HG03354 (cell line): ENCODE measurements at regions not wholly inside any gene's neighbourhood (a gene's known extent, or its start where the extent isn't known, plus 50 kb on each side); places are given as distances from the start of the nearest gene placed in this dataset.

Experiments
- ATAC-seq: cut with Tn5 transposase; IDR thresholded peaks from one replicate; pipeline ENCODE4 v1.9.1; 2021; ENCODE audit warnings: mild to moderate bottlenecking; ENCODE audit not compliant: unreplicated experiment, poor library complexity, severe bottlenecking

- ATAC-seq, result no peak
Measured at GRCh38 chr2:111640480-111640879, 243.5 kb downstream of the ANAPC1 start.

DNA sequence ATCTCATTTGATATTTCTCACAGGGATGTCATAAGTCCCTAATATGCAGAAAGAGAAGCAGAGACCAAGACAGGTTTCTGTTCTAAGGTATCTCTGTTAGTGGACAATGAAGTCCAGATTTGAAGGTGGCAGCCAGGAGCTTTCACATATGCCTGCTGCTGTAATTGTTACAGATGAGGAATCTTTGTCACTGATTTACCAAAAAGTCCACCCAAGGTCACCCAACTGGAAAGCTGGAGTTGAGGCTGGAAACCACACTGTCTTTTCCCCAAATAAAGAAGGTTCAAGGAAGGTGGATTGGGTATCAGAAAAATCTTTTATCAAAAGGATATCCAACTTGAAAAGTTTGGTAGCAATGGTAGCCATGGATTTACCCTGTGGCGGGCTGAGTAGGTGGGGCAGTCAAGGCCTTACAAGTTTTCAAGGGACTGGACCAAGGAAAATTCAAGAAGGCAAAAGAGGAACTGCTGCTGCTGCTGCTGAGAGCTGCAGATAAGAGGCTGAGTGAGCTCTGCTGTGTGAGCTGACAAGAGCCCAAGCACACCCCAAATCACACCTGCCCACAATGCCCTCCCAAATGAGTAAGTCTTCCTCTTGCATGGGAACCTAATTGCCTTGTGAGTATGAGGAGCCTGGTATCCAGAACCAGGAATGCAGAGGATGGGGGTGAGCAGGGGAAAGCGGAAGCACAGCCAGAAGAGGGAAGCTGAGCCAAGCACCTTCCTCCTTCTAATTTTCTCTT, 241.2 kb downstream of the ANAPC1 start:
- ATAC-seq, result no peak

- ATAC-seq, result no peak
Measured at GRCh38 chr2:111643759-111644158, 240.2 kb downstream of the ANAPC1 start.

DNA sequence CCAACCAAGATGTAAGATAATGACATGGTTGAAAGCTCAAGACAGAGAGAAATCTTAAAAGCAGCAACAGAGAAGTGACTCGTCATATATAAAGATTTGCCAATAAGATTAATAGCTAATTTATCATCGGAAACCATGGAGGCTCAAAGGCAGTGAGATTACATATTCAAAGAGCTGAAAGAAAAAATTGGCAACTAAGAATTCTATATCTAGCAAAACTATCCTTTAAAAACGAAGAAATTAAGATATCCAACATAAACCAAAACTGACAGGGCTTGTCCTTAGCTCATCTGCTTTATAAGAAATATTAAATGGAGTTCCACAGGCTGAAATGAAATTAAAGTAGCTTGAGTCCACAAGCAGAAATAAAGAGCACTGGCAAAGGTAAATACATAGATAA, 236.6 kb downstream of the ANAPC1 start:
- no peak for ATAC-seq

DNA sequence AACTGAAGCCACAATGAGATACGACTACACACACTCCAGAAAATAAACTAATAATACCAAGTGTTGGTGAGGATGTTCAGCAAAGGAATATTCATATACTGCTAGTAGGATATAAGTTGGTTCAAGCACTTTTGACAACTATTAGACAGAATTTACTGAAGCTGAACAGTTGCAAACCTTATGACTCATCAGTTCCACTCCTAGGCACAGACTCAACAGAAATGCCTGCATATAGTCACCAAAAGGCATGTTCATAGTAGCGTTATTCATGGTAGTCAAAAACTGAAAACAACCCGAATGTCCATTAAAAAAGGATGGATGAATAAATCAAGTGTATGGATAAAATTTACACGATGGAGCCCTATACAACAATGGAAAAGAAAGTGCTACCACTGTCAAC, 232.0 kb downstream of the ANAPC1 start:
- no peak for ATAC-seq

- ATAC-seq, result no peak
Measured at GRCh38 chr2:111652681-111653080, 231.3 kb downstream of the ANAPC1 start.

- ATAC-seq, result no peak
Measured at GRCh38 chr2:111653103-111653624, 230.8 kb downstream of the ANAPC1 start.

- no peak for ATAC-seq
Measured at GRCh38 chr2:111653913-111654312, 230.1 kb downstream of the ANAPC1 start.

DNA sequence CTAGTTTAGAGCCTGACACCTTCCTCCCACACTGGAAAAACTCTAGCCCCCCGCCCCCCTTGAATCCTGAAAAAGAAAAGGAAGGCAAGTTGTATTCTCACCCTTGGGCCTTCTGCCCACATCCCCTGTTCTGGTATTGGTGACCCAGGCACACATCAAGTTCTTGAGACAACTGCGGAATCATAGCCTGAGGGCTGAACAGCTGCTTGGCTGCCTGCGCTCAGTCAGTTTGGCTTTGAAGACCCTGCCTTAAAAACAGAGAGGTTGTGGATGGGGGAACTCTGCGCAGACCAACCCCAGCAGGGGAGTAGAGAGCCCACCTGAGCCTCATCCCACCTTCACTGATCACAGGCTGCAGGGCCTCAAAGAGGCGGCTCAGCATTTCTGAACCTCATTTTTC, 229.2 kb downstream of the ANAPC1 start:
- ATAC-seq, result no peak

GRCh38 chr2:111656436-111656835, 227.6 kb downstream of the ANAPC1 start:
- no peak for ATAC-seq

GRCh38 chr2:111656894-111657293, 227.1 kb downstream of the ANAPC1 start:
- no peak for ATAC-seq

- no peak for ATAC-seq
Measured at GRCh38 chr2:111657351-111657975, 226.5 kb downstream of the ANAPC1 start.

DNA sequence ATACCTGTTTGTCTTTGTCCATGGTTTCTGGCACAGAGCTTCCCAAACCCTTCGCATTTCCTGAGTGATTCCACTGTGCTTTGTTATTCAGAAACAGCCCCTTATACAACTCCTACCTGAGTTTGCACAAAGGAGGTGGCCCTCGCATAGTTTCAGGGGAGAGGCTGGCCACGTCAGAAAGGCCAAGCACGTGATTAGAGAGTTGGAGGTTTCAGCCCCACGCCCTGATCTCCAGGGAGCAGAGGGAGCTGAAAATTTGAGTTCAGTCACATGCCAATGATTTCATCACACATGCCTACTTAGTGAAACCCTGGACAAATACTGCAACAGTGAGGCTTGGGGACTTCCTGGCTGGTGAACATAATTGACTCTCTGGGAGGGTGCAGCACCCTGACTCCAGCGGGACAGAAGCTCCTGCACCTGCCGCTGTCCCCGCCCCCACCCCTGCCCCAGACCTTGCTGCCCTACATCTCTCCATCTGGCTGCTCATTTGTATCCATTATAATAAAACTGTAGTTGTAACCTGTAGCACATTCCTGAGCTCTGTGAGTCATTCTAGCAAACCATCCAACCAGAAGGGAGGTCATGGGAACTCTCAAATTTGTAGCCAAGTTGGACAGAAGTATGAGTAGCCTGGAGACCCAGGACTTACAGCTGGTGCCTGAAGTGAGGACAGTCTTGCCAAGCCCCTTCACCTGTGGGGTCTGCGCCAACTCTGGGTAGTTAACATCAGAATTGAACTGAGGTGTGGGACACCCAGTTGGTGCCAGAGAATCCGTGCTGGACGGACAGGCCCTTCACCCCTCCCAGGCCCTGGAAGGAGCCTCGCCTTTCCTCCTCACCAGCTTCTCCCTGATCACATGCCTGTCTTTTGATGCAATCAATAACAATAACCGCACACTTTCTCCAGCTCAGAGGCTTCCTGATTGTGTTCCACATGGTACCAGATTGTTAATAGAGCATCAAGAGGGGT, 224.3 kb downstream of the ANAPC1 start:
- no peak for ATAC-seq

- no peak for ATAC-seq
Measured at GRCh38 chr2:111660811-111661210, 223.2 kb downstream of the ANAPC1 start.

DNA sequence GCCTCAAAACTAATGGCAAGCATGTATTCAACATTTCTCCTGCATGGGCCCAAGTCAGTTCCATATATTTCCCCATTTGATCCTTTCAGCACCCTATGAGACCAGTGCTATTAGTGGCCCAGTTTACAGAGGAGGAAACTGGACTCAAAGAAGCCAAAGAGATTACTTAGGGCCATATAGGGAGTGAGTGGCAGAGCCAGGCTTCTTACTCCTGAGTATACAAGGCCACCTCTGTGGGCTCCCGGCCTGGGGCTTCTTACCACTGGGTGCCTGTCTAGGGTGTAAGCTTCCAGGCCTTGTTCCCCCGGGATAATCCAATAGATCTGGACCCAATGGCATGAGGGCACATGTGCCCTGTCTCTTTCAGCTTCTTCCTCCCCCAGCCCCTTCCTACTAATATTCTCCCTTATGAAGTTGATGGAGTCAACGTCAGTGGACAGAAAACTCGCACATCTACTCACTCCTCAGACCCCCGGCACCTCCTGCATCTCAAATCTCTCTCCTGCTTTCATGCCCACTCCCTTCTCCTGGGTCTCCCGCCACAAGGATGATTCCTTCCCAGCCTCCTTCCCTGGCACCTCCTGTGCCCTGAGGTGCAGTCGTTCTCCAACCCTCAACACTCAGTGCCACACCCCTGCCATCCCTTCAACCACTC, 222.6 kb downstream of the ANAPC1 start:
- ATAC-seq, result no peak

DNA sequence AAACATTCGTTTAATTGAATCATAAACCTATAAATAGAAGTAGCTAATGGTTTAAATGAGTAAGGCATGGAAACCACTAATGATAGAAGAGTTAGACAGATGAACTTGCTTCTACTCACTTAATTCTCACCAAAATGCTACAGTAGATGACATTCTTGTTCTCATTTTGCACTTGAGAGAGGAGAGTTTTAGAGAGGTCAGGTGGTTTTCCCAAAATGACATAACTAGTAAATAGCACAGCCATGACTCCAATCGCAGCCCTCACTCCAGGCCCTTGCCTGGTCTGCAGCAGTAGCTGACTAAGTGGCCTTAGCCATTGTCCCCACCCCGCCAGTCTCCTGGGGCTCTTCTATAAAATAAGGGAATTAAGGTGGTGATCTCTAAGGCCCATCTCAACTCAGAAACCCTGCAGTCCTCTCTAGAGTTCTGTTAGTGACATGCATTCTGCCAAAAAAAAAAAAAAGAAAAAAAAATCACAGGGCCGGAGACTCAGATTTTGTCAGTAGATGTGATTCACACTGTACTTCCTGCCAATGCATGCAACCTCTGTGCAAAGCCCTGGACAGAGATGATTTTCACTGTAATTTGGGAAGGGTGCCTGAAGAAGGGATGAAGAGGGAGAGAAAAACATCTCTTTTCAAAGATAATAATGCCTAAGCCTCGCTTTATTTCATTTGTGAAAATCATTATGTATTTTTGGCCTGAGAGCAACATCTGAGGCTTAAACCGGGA, 221.8 kb downstream of the ANAPC1 start:
- no peak for ATAC-seq

GRCh38 chr2:111662771-111663470, 221.1 kb downstream of the ANAPC1 start:
- ATAC-seq, result peak; percentile 65

DNA sequence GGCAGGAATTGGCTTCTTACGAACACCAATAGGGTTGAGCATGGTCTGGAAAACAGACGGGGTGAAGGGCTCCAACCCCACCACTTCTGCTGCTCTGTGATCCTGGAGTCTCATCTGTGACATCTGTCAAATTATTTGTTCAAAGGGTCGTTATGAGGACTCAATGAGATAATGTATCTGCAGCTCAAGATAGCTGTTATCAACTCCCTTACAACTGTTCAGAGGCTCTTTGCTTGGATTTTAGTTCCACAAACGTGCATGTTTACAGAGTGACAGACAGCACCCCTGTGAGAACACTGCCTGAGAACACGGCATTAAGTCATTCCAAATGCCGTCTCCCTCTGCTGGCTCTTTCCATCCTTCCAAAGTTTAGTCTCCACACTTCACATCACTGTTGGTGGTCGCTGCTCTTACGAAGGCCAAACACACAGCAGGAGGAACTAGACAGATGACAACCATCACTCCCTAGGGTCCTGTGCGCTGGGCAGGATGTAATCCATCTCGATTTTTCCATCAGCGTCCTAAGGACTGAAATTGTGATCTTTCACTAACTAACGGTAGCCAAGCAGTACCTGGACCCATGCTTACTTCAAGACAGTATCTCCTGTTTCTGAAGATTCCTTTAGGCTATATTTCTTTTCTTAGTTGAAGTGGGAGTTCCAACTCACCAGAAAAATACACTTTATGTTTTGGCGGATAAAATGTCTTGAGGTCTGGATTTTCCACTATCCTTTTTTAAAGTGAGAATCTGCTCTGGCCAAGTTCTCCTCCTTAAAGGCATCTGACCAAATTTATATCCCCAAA, 220.3 kb downstream of the ANAPC1 start:
- no peak for ATAC-seq
